GM23248 (cell line): ENCODE measurements at regions not wholly inside any gene's neighbourhood (a gene's known extent, or its start where the extent isn't known, plus 50 kb on each side); places are given as distances from the start of the nearest gene placed in this dataset.

ENCODE experiments used
- EZH2 ChIP-seq: fragments of 200-600 bp; sonication (generic); IDR thresholded peaks from 2 replicates; pipeline ENCODE4 v1.6.1; 2018; ENCODE audit warnings: antibody characterized with exemption, mild to moderate bottlenecking; ENCODE audit not compliant: insufficient read depth, poor library complexity, severe bottlenecking
- EZH2phosphoT487 ChIP-seq: fragments of 200-600 bp; sonication (generic); IDR thresholded peaks from 2 replicates; pipeline ENCODE4 v1.6.1; 2018; ENCODE audit warnings: antibody characterized with exemption, moderate library complexity, mild to moderate bottlenecking, low read depth; ENCODE audit not compliant: insufficient read depth

- TF ChIP-seq EZH2 = no peak
- TF ChIP-seq EZH2phosphoT487 = no peak
These were observed 162.5 kb downstream of the C3orf38 start for GRCh38 chr3:88312256-88312655.
